T-cell (primary cell): ENCODE measurements at regions not wholly inside any gene's neighbourhood (a gene's known extent, or its start where the extent isn't known, plus 50 kb on each side); places are given as distances from the start of the nearest gene placed in this dataset.

Source experiments
- ATAC-seq, 4 experiments: fragments of 200-7000 bp in 3 of 4; fragments of 150-1000 bp in 1 of 4; cut with Tn5 transposase; replicated peaks in 1 of 4; 1 replicate in 3 of 4; 2 replicates in 1 of 4; pipeline ENCODE4 v1.10.0; 2021; ENCODE audit warnings: moderate library complexity in 3 of 4, mild to moderate bottlenecking in 2 of 4, moderate number of reproducible peaks in 1 of 4
- CTCF ChIA-PET, 2 donors: fragments of 300-600 bp; sonication (Branson Sonifier 250); formaldehyde crosslinking; loops; one replicate each; lab custom pipeline; 2022; ENCODE audit warnings: antibody characterized with exemption in 2 of 2; lab: Charles Lee
- POLR2A ChIA-PET, 2 donors: fragments of 300-600 bp; sonication (Branson Sonifier 250); formaldehyde crosslinking; loops; one replicate each; lab custom pipeline; 2022; ENCODE audit warnings: antibody characterized with exemption in 2 of 2; lab: Charles Lee
- DNase-seq, 35 experiments: peaks; one replicate each; pipeline versions ENCODE4 v3.0.0 to v3.0.0-alpha.2; 2013 to 2023
- H3K27ac ChIP-seq: one replicate; pipeline ENCODE4 v1.5.1; 2013; ENCODE audit warnings: low read length
- H3K27me3 ChIP-seq, 2 experiments: replicated peaks in 1 of 2; 1 replicate in 1 of 2; 2 replicates in 1 of 2; pipeline versions ENCODE4 v1.6.1 to v1.7.0; 2013; ENCODE audit warnings: low read length in 1 of 2, mixed read lengths in 1 of 2; ENCODE audit not compliant: control insufficient read depth in 2 of 2, insufficient read depth in 2 of 2; ENCODE audit errors: extremely low read depth in 1 of 2
- H3K36me3 ChIP-seq, 2 donors: 1 replicate in 1 of 2; 2 replicates in 1 of 2; pipeline versions ENCODE4 v1.6.1 to v1.7.0; 2013; ENCODE audit warnings: low read length in 1 of 2; ENCODE audit not compliant: control insufficient read depth in 2 of 2, insufficient read depth in 1 of 2; ENCODE audit errors: extremely low read depth in 1 of 2
- H3K4me1 ChIP-seq, 2 experiments: 1 replicate in 1 of 2; 2 replicates in 1 of 2; pipeline versions ENCODE4 v1.6.1 to v1.7.0; 2013; ENCODE audit warnings: low read length in 2 of 2, mixed read lengths in 1 of 2; ENCODE audit not compliant: insufficient read depth in 2 of 2, control insufficient read depth in 1 of 2; ENCODE audit errors: extremely low read depth in 1 of 2
- H3K4me3 ChIP-seq, 2 donors: 1 replicate in 1 of 2; 2 replicates in 1 of 2; pipeline versions ENCODE4 v1.5.1 to v1.7.0; 2013; ENCODE audit warnings: mild to moderate bottlenecking in 2 of 2, low read length in 1 of 2, moderate library complexity in 1 of 2; ENCODE audit not compliant: control insufficient read depth in 1 of 2; ENCODE audit errors: extremely low read depth in 1 of 2
- H3K9me3 ChIP-seq: 2 replicates; pipeline ENCODE4 v1.7.0; 2013
- H3K27ac Mint-ChIP-seq, 2 donors: one replicate each; pipeline ENCODE4 v1.8.0; 2020 to 2021; ENCODE audit warnings: mild to moderate bottlenecking in 2 of 2, mixed read lengths in 2 of 2
- H3K27me3 Mint-ChIP-seq, 2 donors: one replicate each; pipeline ENCODE4 v1.8.0; 2021 to 2022; ENCODE audit warnings: mixed read lengths in 2 of 2
- H3K36me3 Mint-ChIP-seq: one replicate; pipeline ENCODE4 v1.8.0; 2021; ENCODE audit warnings: mixed read lengths
- H3K4me1 Mint-ChIP-seq, 3 donors: one replicate each; pipeline ENCODE4 v1.8.0; 2020 to 2022; ENCODE audit warnings: mixed read lengths in 3 of 3, mild to moderate bottlenecking in 1 of 3
- H3K4me3 Mint-ChIP-seq, 3 donors: one replicate each; pipeline ENCODE4 v1.8.0; 2020 to 2022; ENCODE audit warnings: mild to moderate bottlenecking in 3 of 3, mixed read lengths in 3 of 3, moderate library complexity in 3 of 3
- H3K9me3 Mint-ChIP-seq, 3 donors: one replicate each; pipeline ENCODE4 v1.8.0; 2020 to 2022; ENCODE audit warnings: mixed read lengths in 3 of 3
- WGBS: methylation state at CpG from one replicate; pipeline ENCODE4 v1.1.5; 2013; ENCODE audit warnings: missing lambda C conversion rate; ENCODE audit not compliant: insufficient coverage; 5-methylcytosine and 5-hydroxymethylcytosine counted together

GRCh38 chr7:132653366-132653930, 77.2 kb upstream of the PLXNA4 start:
- H3K27ac Mint-ChIP-seq = peak overlapping the region in 1 of 2 donors; percentile 46
- no peaks in the 10 kb centered on the region for H3K36me3 Mint-ChIP-seq
- H3K4me1 Mint-ChIP-seq = peaks cover 36 to 48% (median 40%) of the 10 kb centered on the region in 3 donors
- no peaks in the 10 kb centered on the region for H3K9me3 ChIP-seq
- H3K36me3 ChIP-seq = no peaks in the 10 kb centered on the region
- 100% methylated on average over 1 of the region's 4 CpGs for WGBS
- H3K4me3 ChIP-seq = no peak overlapping the region
- ATAC-seq = no peak
- H3K27me3 ChIP-seq = no peaks in the 10 kb centered on the region
- CTCF ChIA-PET = interaction anchor here (0.7 to 1.3 kb wide), 3 partner anchors 7 to 338 kb away, joined by 3 to 5 read pairs (median 3); no protein-coding TSS in a partner anchor
- POLR2A ChIA-PET = no interaction called here
- H3K4me3 Mint-ChIP-seq = no peak overlapping the region
- H3K9me3 Mint-ChIP-seq = peaks cover 0 to 4% (median 0%) of the 10 kb centered on the region in 3 donors
- H3K27me3 Mint-ChIP-seq = no peaks in the 10 kb centered on the region
- peaks cover 12 to 19% of the 10 kb centered on the region in 2 experiments for H3K4me1 ChIP-seq
- H3K27ac ChIP-seq = no peak overlapping the region
- DNase-seq = peak in 1 of 35 experiments; percentile 2

- H3K4me3 ChIP-seq = no peak overlapping the region
- ATAC-seq (no peak), DNase-seq (no peak)
- no CpG with 5 or more reads among the region's 1 CpG for whole genome bisulfite sequencing
- Mint-ChIP-seq H3K27ac (no peak overlapping the region), H3K4me3 (no peak overlapping the region), H3K9me3 (peaks cover 0 to 4% (median 0%) of the 10 kb centered on the region in 3 donors), H3K4me1 (peaks cover 33 to 43% (median 35%) of the 10 kb centered on the region in 3 donors), H3K36me3 (no peaks in the 10 kb centered on the region), H3K27me3 (no peaks in the 10 kb centered on the region)
- peaks cover 12 to 19% of the 10 kb centered on the region in 2 experiments for H3K4me1 ChIP-seq
- H3K36me3 ChIP-seq = no peaks in the 10 kb centered on the region
- H3K27ac ChIP-seq = no peak overlapping the region
- ChIA-PET POLR2A (no interaction called here), CTCF (no interaction called here)
- H3K9me3 ChIP-seq = no peaks in the 10 kb centered on the region
- H3K27me3 ChIP-seq = no peaks in the 10 kb centered on the region
These were observed 76.2 kb upstream of the PLXNA4 start for GRCh38 chr7:132652507-132652906.

GRCh38 chr7:132650498-132650897, 74.2 kb upstream of the PLXNA4 start:
- Mint-ChIP-seq H3K9me3 (peaks cover 0 to 4% (median 0%) of the 10 kb centered on the region in 3 donors), H3K36me3 (no peaks in the 10 kb centered on the region), H3K27ac (no peak overlapping the region), H3K4me1 (peaks cover 17 to 24% (median 17%) of the 10 kb centered on the region in 3 donors), H3K27me3 (no peaks in the 10 kb centered on the region), H3K4me3 (no peak overlapping the region)
- Histone ChIP-seq H3K27me3 (no peaks in the 10 kb centered on the region), H3K4me3 (no peak overlapping the region), H3K9me3 (no peaks in the 10 kb centered on the region), H3K36me3 (no peaks in the 10 kb centered on the region), H3K27ac (no peak overlapping the region), H3K4me1 (peaks cover 7 to 14% of the 10 kb centered on the region in 2 experiments)
- CTCF ChIA-PET = interaction anchor here in 1 of 2 donors (1.1 kb wide), 1 partner anchor 10 kb away, joined by 3 read pairs; no protein-coding TSS in a partner anchor
- POLR2A ChIA-PET = no interaction called here
- 90% methylated on average over 3 of the region's 3 CpGs for WGBS
- no peak for ATAC-seq
- DNase-seq = no peak

GRCh38 chr7:132647311-132647710, 71.0 kb upstream of the PLXNA4 start:
- no peaks in the 10 kb centered on the region for H3K36me3 ChIP-seq
- 100% methylated on average over 1 of the region's 1 CpG for WGBS
- no peaks in the 10 kb centered on the region for H3K27me3 ChIP-seq
- Mint-ChIP-seq H3K4me3 (no peak overlapping the region), H3K9me3 (no peaks in the 10 kb centered on the region), H3K36me3 (no peaks in the 10 kb centered on the region), H3K4me1 (no peaks in the 10 kb centered on the region), H3K27ac (no peak overlapping the region), H3K27me3 (no peaks in the 10 kb centered on the region)
- ChIA-PET POLR2A (no interaction called here), CTCF (no interaction called here)
- no peak for DNase-seq
- no peak overlapping the region for H3K4me3 ChIP-seq
- H3K9me3 ChIP-seq = no peaks in the 10 kb centered on the region
- H3K4me1 ChIP-seq = no peaks in the 10 kb centered on the region
- ATAC-seq = no peak
- H3K27ac ChIP-seq = no peak overlapping the region

- no peak for ATAC-seq
These were observed 69.8 kb upstream of the PLXNA4 start for GRCh38 chr7:132646052-132646451.

DNA sequence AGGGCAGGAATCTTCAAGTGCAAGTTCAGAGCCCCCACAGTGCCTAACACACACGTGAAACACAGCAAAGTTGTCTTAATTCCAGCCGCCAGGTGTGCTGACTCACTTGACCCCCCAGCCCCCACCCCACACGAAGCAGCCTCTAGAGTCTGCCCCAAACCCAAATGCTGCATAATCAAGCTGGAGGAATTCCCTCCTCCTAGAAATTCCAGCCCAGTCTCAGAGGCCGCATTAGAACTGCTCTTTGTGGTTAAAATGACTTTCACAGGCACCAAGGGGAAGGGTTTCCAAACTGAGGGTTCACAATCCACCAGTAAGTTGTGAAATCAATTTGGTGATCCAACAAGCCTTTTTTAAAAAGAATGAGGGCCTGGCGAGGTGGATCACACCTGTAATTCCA, 67.0 kb upstream of the PLXNA4 start:
- H3K27ac ChIP-seq = no peak overlapping the region
- 83% methylated on average over 2 of the region's 5 CpGs for WGBS
- H3K27me3 Mint-ChIP-seq = no peaks in the 10 kb centered on the region
- H3K27me3 ChIP-seq = no peaks in the 10 kb centered on the region
- H3K4me3 ChIP-seq = no peak overlapping the region
- H3K36me3 ChIP-seq = no peaks in the 10 kb centered on the region
- no peaks in the 10 kb centered on the region for H3K4me1 ChIP-seq
- ATAC-seq (no peak), DNase-seq (no peak)
- ChIA-PET POLR2A (no interaction called here), CTCF (interaction anchor here in 1 of 2 donors (0.6 kb wide), 1 partner anchor 1982 kb away, joined by 3 read pairs; no protein-coding TSS in a partner anchor)
- no peaks in the 10 kb centered on the region for H3K36me3 Mint-ChIP-seq
- H3K4me3 Mint-ChIP-seq = no peak overlapping the region
- no peak overlapping the region for H3K27ac Mint-ChIP-seq
- no peaks in the 10 kb centered on the region for H3K4me1 Mint-ChIP-seq
- no peaks in the 10 kb centered on the region for H3K9me3 ChIP-seq
- no peaks in the 10 kb centered on the region for H3K9me3 Mint-ChIP-seq

More at GRCh38 chr7:132646052-132646451, 69.8 kb upstream of the PLXNA4 start:
- Mint-ChIP-seq H3K36me3 (no peaks in the 10 kb centered on the region), H3K4me1 (no peaks in the 10 kb centered on the region), H3K27ac (no peak overlapping the region), H3K4me3 (no peak overlapping the region), H3K9me3 (no peaks in the 10 kb centered on the region), H3K27me3 (no peaks in the 10 kb centered on the region)
- H3K4me3 ChIP-seq = no peak overlapping the region
- no peaks in the 10 kb centered on the region for H3K36me3 ChIP-seq
- H3K27me3 ChIP-seq = no peaks in the 10 kb centered on the region
- WGBS = 100% methylated on average over 2 of the region's 5 CpGs
- ChIA-PET CTCF (interaction anchor here in 1 of 2 donors (1.0 kb wide), 1 partner anchor 8 kb away, joined by 3 read pairs; no protein-coding TSS in a partner anchor), POLR2A (no interaction called here)
- H3K9me3 ChIP-seq = no peaks in the 10 kb centered on the region
- DNase-seq = no peak
- no peak overlapping the region for H3K27ac ChIP-seq
- H3K4me1 ChIP-seq = no peaks in the 10 kb centered on the region
